ENCODE measurements at regions not wholly inside any gene's neighbourhood (a gene's known extent, or its start where the extent isn't known, plus 50 kb on each side); places are given as distances from the start of the nearest gene placed in this dataset.

GRCh38 chr14:41349289-41349910 lies 257.3 kb upstream of the LRFN5 start:
- Histone ChIP-seq H3K27ac (ENCODE audit: low read depth, low read length) (no peak overlapping the region), H2BK120ac (ENCODE audit: insufficient read depth, low read length, poor library complexity) (no peak overlapping the region), H4K91ac (ENCODE audit: low read depth, low read length) (no peak overlapping the region), H3K18ac (ENCODE audit: low read length) (no peak overlapping the region), H3K27me3 (ENCODE audit: insufficient read depth, low read length) (no peaks in the 10 kb centered on the region), H3K4me1 (ENCODE audit: control insufficient read depth in 1 of 2, insufficient read depth in 2 of 2, low read length in 2 of 2) (no peaks in the 10 kb centered on the region), H4K8ac (ENCODE audit: low read depth, low read length) (no peak overlapping the region), H2AK5ac (ENCODE audit: low read length) (no peak overlapping the region), H3K9me3 (ENCODE audit: insufficient read depth, low read depth, low read length) (peaks cover 1% of the 10 kb centered on the region), H3K79me1 (ENCODE audit: low read length) (no peaks in the 10 kb centered on the region), H3K4me3 (ENCODE audit: low read depth, low read length) (no peak overlapping the region), H3K9ac (ENCODE audit: low read length) (no peak overlapping the region), H3K36me3 (ENCODE audit: control insufficient read depth in 1 of 2, insufficient read depth in 2 of 2, low read length in 2 of 2) (no peaks in the 10 kb centered on the region), H3K14ac (ENCODE audit: low read length) (no peak overlapping the region), H2BK12ac (ENCODE audit: low read length) (no peak overlapping the region), H2AFZ (ENCODE audit: insufficient read depth, low read length, poor library complexity) (no peak overlapping the region), H4K12ac (ENCODE audit: low read depth, low read length) (no peak overlapping the region), H3K23ac (ENCODE audit: low read length) (no peak overlapping the region), H3K4ac (ENCODE audit: low read depth, low read length) (no peak overlapping the region), H2BK5ac (ENCODE audit: low read depth, low read length, poor library complexity) (no peak overlapping the region), H3K79me2 (ENCODE audit: control insufficient read depth, insufficient read depth, low read length, poor library complexity) (no peaks in the 10 kb centered on the region), H3K4me2 (ENCODE audit: low read length) (no peak overlapping the region)
- no peak for DNase-seq
- no CpG with 5 or more reads among the region's 8 CpGs for WGBS (ENCODE audit: extremely low coverage, insufficient coverage, insufficient read length)

GRCh38 chr14:41343857-41344256 lies 262.8 kb upstream of the LRFN5 start:
- no peak overlapping the region for H3K4ac ChIP-seq (ENCODE audit: low read depth, low read length)
- H3K9ac ChIP-seq (ENCODE audit: low read length), result no peak overlapping the region
- no peak overlapping the region for H3K4me3 ChIP-seq (ENCODE audit: low read depth, low read length)
- no peak overlapping the region for H2BK12ac ChIP-seq (ENCODE audit: low read length)
- no peak overlapping the region for H4K12ac ChIP-seq (ENCODE audit: low read depth, low read length)
- no peak overlapping the region for H3K27ac ChIP-seq (ENCODE audit: low read depth, low read length)
- no peak overlapping the region for H3K4me2 ChIP-seq (ENCODE audit: low read length)
- H2BK120ac ChIP-seq (ENCODE audit: insufficient read depth, low read length, poor library complexity), result no peak overlapping the region
- no peaks in the 10 kb centered on the region for H3K27me3 ChIP-seq (ENCODE audit: insufficient read depth, low read length)
- no peak overlapping the region for H3K23ac ChIP-seq (ENCODE audit: low read length)
- no peaks in the 10 kb centered on the region for H3K36me3 ChIP-seq (ENCODE audit: control insufficient read depth in 1 of 2, insufficient read depth in 2 of 2, low read length in 2 of 2)
- no peaks in the 10 kb centered on the region for H3K79me2 ChIP-seq (ENCODE audit: control insufficient read depth, insufficient read depth, low read length, poor library complexity)
- no peak overlapping the region for H3K14ac ChIP-seq (ENCODE audit: low read length)
- no peak overlapping the region for H2AFZ ChIP-seq (ENCODE audit: insufficient read depth, low read length, poor library complexity)
- DNase-seq, result no peak
- H2BK5ac ChIP-seq (ENCODE audit: low read depth, low read length, poor library complexity), result no peak overlapping the region
- no peak overlapping the region for H3K18ac ChIP-seq (ENCODE audit: low read length)
- H4K8ac ChIP-seq (ENCODE audit: low read depth, low read length), result no peak overlapping the region
- no peaks in the 10 kb centered on the region for H3K79me1 ChIP-seq (ENCODE audit: low read length)
- H2AK5ac ChIP-seq (ENCODE audit: low read length), result no peak overlapping the region
- no peaks in the 10 kb centered on the region for H3K4me1 ChIP-seq (ENCODE audit: control insufficient read depth in 1 of 2, insufficient read depth in 2 of 2, low read length in 2 of 2)
- H4K91ac ChIP-seq (ENCODE audit: low read depth, low read length), result no peak overlapping the region
- WGBS (ENCODE audit: extremely low coverage, insufficient coverage, insufficient read length), result no CpG with 5 or more reads among the region's 4 CpGs
- H3K9me3 ChIP-seq (ENCODE audit: insufficient read depth, low read depth, low read length), result no peaks in the 10 kb centered on the region

GRCh38 chr14:41313196-41313595 lies 293.5 kb upstream of the LRFN5 start:
- H3K9me3 ChIP-seq (ENCODE audit: insufficient read depth, low read depth, low read length), result no peaks in the 10 kb centered on the region
- no peak overlapping the region for H2BK12ac ChIP-seq (ENCODE audit: low read length)
- no peak overlapping the region for H3K4me2 ChIP-seq (ENCODE audit: low read length)
- no peaks in the 10 kb centered on the region for H3K79me1 ChIP-seq (ENCODE audit: low read length)
- H3K27ac ChIP-seq (ENCODE audit: low read depth, low read length), result no peak overlapping the region
- no peak overlapping the region for H3K4ac ChIP-seq (ENCODE audit: low read depth, low read length)
- no peak overlapping the region for H3K14ac ChIP-seq (ENCODE audit: low read length)
- no peak overlapping the region for H2BK120ac ChIP-seq (ENCODE audit: insufficient read depth, low read length, poor library complexity)
- no peak overlapping the region for H4K12ac ChIP-seq (ENCODE audit: low read depth, low read length)
- no peak overlapping the region for H3K4me3 ChIP-seq (ENCODE audit: low read depth, low read length)
- DNase-seq, result no peak
- H2AFZ ChIP-seq (ENCODE audit: insufficient read depth, low read length, poor library complexity), result no peak overlapping the region
- no peak overlapping the region for H3K9ac ChIP-seq (ENCODE audit: low read length)
- no peak overlapping the region for H2AK5ac ChIP-seq (ENCODE audit: low read length)
- no peaks in the 10 kb centered on the region for H3K79me2 ChIP-seq (ENCODE audit: control insufficient read depth, insufficient read depth, low read length, poor library complexity)
- H3K27me3 ChIP-seq (ENCODE audit: insufficient read depth, low read length), result no peaks in the 10 kb centered on the region
- no peaks in the 10 kb centered on the region for H3K4me1 ChIP-seq (ENCODE audit: control insufficient read depth in 1 of 2, insufficient read depth in 2 of 2, low read length in 2 of 2)
- no peak overlapping the region for H3K18ac ChIP-seq (ENCODE audit: low read length)
- no peak overlapping the region for H4K91ac ChIP-seq (ENCODE audit: low read depth, low read length)
- H4K8ac ChIP-seq (ENCODE audit: low read depth, low read length), result no peak overlapping the region
- no peaks in the 10 kb centered on the region for H3K36me3 ChIP-seq (ENCODE audit: control insufficient read depth in 1 of 2, insufficient read depth in 2 of 2, low read length in 2 of 2)
- no peak overlapping the region for H3K23ac ChIP-seq (ENCODE audit: low read length)
- WGBS (ENCODE audit: extremely low coverage, insufficient coverage, insufficient read length), result no CpG with 5 or more reads among the region's 1 CpG
- no peak overlapping the region for H2BK5ac ChIP-seq (ENCODE audit: low read depth, low read length, poor library complexity)

GRCh38 chr14:41303506-41303905 lies 303.2 kb upstream of the LRFN5 start:
- H3K23ac ChIP-seq (ENCODE audit: low read length), result no peak overlapping the region
- no peaks in the 10 kb centered on the region for H3K36me3 ChIP-seq (ENCODE audit: control insufficient read depth in 1 of 2, insufficient read depth in 2 of 2, low read length in 2 of 2)
- no peak overlapping the region for H3K4me3 ChIP-seq (ENCODE audit: low read depth, low read length)
- H3K14ac ChIP-seq (ENCODE audit: low read length), result no peak overlapping the region
- no peak overlapping the region for H3K9ac ChIP-seq (ENCODE audit: low read length)
- no peak overlapping the region for H3K27ac ChIP-seq (ENCODE audit: low read depth, low read length)
- H3K9me3 ChIP-seq (ENCODE audit: insufficient read depth, low read depth, low read length), result no peaks in the 10 kb centered on the region
- no peak for DNase-seq
- no peak overlapping the region for H2AK5ac ChIP-seq (ENCODE audit: low read length)
- H3K4me2 ChIP-seq (ENCODE audit: low read length), result no peak overlapping the region
- no peaks in the 10 kb centered on the region for H3K79me2 ChIP-seq (ENCODE audit: control insufficient read depth, insufficient read depth, low read length, poor library complexity)
- no peak overlapping the region for H2BK12ac ChIP-seq (ENCODE audit: low read length)
- H4K91ac ChIP-seq (ENCODE audit: low read depth, low read length), result no peak overlapping the region
- no peak overlapping the region for H3K18ac ChIP-seq (ENCODE audit: low read length)
- H2BK5ac ChIP-seq (ENCODE audit: low read depth, low read length, poor library complexity), result no peak overlapping the region
- WGBS (ENCODE audit: extremely low coverage, insufficient coverage, insufficient read length), result no CpG with 5 or more reads among the region's 3 CpGs
- H2AFZ ChIP-seq (ENCODE audit: insufficient read depth, low read length, poor library complexity), result no peak overlapping the region
- no peaks in the 10 kb centered on the region for H3K4me1 ChIP-seq (ENCODE audit: control insufficient read depth in 1 of 2, insufficient read depth in 2 of 2, low read length in 2 of 2)
- no peak overlapping the region for H2BK120ac ChIP-seq (ENCODE audit: insufficient read depth, low read length, poor library complexity)
- H3K79me1 ChIP-seq (ENCODE audit: low read length), result no peaks in the 10 kb centered on the region
- H3K4ac ChIP-seq (ENCODE audit: low read depth, low read length), result no peak overlapping the region
- no peak overlapping the region for H4K8ac ChIP-seq (ENCODE audit: low read depth, low read length)
- H4K12ac ChIP-seq (ENCODE audit: low read depth, low read length), result no peak overlapping the region
- no peaks in the 10 kb centered on the region for H3K27me3 ChIP-seq (ENCODE audit: insufficient read depth, low read length)

Measured in trophoblast cell (in vitro differentiated cells and primary cell).